GM19238 (cell line): ENCODE measurements at regions not wholly inside any gene's neighbourhood (a gene's known extent, or its start where the extent isn't known, plus 50 kb on each side); places are given as distances from the start of the nearest gene placed in this dataset.

Source experiments
- DNase-seq: peaks from one replicate; pipeline ENCODE4 v3.0.0; 2011; ENCODE audit warnings: low spot score; ENCODE audit not compliant: insufficient read length

GRCh38 chr10:59085711-59086502, 90.5 kb upstream of the PHYHIPL start:
- DNase-seq: no peak

- DNase-seq: no peak
Measured at GRCh38 chr10:59087486-59087885, 89.0 kb upstream of the PHYHIPL start.

DNA sequence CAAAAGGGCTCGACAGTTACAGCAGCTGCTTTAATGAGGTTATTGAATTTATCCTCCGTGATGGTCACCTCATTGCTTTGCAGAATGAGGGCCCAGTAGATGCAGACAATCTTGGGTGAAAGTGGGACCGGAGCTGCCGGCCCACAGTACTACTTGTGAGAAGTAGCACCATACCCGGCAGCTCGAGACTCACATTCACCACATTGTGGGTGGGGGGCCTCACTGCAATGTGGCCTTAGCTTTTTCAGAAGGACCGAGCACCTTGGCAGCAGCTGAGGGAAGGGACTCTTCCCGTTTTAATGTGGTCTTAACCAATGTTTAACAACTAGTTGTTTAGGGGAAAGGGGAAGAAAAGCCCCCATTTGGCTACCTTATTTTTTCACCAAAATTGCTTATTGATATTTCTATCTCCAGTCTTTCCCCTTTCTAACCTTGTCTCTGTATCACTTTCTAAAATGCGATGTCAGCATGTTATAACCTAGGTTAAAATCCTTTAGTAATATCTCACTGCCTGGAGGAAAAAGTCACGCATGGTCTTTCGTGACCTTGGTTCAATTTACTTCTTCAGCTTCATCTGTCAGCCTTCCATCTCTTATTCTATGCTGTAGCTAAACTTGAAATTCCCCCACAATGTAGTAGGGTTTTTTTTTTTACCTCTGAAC, 87.4 kb upstream of the PHYHIPL start:
- no peak for DNase-seq

- no peak for DNase-seq
Measured at GRCh38 chr10:59090817-59091622, 85.4 kb upstream of the PHYHIPL start.

DNA sequence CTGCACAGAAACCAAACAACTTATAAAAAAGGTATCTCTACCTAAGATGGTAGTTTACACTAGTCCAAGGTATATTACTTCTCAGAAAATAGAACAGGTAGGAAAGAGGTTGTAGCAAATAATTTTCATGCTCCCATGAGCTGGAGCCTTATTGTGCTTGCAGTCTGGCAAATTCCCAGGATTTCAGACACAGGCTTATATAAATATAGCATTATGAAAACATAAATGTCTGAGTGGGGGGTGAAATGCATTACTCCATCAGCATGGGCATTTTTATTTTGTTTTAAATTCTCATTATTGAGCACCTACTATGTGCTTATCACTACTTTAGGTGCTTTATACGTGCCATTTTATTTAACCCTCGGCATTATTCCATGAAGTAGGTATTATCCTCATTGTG, 83.0 kb upstream of the PHYHIPL start:
- DNase-seq: no peak

GRCh38 chr10:59096631-59097030, 79.8 kb upstream of the PHYHIPL start:
- no peak for DNase-seq

DNA sequence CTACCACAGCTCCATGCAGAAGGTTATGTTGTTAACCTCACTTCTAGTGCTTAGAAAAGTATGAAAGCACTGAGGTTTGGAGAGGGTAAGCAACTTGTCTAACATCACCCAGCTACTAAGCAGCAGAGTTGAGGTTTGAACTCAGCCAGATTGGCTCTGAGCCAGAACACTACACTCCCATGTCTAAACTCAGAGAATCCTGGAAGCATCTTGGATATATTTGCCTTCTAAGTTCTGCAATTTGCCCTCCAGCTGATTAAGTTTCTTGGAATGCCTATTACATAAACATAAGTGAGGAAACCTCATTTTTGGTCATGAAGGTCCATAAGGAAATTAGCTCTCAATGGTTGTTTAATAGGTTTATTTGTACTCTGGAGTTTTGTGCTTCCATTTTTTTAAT, 78.1 kb upstream of the PHYHIPL start:
- no peak for DNase-seq

DNA sequence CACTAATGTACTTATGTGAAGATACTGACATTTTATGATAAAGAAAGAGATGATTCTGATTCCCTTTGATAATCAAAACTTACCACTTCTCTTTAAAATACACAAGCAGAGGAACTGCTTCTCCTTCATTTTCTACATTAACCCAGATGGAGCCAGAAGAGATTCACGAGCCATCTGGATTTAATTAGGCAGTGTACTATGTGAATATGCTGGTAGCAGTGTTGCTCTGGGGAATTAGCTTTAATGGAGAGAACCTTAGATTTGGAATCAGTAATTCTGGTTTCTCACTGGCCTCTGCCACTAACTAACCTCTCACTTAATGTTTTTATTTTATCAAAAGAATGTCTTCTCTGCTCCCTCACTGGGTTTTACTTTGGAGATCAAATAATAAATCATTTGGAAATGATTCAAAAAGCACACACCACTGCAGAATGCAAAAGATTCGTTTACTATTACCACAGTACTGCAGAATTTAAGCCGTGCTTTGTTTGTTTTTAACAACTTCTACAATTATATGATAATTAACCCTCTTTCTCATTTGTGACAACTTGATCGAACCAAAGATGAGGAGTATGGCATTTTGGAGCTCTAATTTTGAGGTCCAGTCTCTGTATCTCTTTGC, 77.5 kb upstream of the PHYHIPL start:
- no peak for DNase-seq

- no peak for DNase-seq
Measured at GRCh38 chr10:59099481-59099880, 77.0 kb upstream of the PHYHIPL start.

- DNase-seq: no peak
Measured at GRCh38 chr10:59102394-59102793, 74.0 kb upstream of the PHYHIPL start.

DNA sequence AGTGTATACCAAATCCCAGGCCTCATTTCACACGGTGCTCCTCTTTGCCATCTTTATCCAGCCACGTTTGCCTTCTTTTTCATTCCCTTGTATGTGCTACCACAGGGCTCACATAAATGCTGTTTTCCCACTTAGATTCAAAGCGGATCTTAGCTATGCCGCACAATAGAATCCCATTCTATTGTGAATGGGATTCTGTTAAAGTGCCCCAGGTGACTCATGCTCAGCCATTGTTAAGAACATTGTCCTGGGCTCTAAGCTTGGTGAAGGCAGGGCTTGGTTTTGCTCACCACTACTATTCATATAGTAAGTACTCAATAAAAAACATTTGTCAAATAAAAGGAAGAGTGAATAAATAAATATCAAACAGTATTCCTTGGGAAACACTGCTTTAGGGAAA, 72.3 kb upstream of the PHYHIPL start:
- DNase-seq: no peak

GRCh38 chr10:59106441-59106840, 70.0 kb upstream of the PHYHIPL start:
- no peak for DNase-seq

- no peak for DNase-seq
Measured at GRCh38 chr10:59107147-59107546, 69.3 kb upstream of the PHYHIPL start.

DNA sequence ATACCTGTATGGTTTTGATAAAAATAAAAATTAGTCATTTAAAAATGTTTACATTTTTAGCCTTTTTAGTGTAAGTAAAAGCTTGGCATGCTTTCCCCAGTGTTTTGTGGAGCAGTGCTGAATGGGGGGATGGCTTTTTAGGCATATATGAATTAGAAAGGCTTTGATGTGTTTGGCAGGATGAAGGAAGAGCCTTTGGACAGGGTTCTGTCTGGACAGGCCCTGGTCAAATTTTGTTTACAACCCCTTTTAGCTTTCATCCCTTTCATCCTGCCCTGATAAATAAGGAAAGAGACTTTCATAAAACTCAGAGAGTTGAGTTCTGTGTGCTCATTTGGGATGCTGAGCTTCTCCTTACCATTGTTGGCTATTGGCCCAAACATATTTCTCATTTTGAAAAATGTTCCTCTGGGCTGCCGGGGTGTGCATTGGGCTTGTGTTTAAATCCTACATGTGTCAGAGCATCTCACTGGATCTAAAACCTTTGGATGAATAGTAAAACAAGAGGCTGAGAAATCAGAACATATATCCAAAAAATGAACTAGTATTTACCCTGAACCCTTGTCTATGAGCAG, 68.1 kb upstream of the PHYHIPL start:
- DNase-seq: no peak

DNA sequence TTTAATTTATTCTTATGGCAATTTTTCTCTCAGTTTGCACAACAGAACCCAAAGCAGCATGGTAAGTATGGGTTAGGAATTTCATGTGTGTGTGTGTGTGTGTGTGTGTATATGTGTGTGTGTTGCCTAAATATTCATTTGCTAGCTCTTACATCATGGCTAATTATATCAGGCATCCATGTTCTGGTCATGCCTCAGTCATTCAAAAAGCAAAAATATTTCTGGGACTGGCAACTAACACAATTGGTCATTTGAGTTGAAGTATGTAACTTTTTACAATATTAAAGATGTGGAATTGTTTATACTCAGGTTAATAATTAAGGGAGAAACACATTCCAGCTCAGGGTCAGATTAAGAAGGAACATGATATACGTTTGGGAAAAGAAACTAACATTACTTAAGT, 67.6 kb upstream of the PHYHIPL start:
- no peak for DNase-seq

DNA sequence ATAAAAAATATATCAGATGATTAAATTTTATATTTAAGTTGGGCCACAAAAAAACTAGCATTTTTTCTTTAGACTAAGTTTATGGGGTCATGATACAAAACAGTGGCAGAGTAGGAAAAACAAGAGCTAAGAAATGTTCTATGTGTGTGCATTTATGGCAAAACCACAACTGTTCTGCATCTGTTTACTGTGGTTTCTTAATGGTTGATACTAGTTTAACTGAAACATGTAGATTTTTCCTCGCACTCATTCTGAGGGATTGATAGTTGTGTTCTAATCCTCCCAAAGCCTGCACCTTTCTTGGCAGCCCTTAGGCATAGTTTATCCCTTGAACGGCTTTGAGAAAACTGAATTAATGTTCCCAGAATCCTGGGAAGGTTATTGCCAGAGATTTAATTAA, 66.6 kb upstream of the PHYHIPL start:
- DNase-seq: no peak

- no peak for DNase-seq
Measured at GRCh38 chr10:59124187-59124586, 52.3 kb upstream of the PHYHIPL start.

DNA sequence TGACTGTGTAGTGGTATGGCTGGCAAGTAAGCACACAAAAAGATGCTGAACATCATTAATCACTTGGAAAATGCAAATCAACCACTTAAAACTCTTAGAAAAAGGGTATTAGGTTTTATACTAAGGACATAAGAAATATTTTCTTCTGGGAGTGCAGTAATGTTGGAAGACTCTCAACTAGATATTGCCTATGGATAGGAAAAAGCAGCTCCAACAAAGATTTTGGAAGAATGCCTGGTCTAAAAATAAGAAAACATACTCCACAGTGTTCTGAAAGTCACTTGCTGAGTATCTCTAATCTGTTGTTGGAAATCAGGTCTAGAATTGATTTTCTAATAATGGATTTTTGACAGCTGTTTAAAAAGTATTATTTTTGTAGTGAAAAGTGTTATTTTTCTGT, 50.8 kb upstream of the PHYHIPL start:
- DNase-seq: no peak

- DNase-seq: no peak
Measured at GRCh38 chr10:59126261-59126660, 50.2 kb upstream of the PHYHIPL start.
